GM18505 (cell line): ENCODE measurements at regions not wholly inside any gene's neighbourhood (a gene's known extent, or its start where the extent isn't known, plus 50 kb on each side); places are given as distances from the start of the nearest gene placed in this dataset.

Source experiments
- ATAC-seq: cut with Tn5 transposase; IDR thresholded peaks from one replicate; pipeline ENCODE4 v1.9.1; 2021; ENCODE audit not compliant: unreplicated experiment
- POLR2A ChIP-seq: IDR thresholded peaks from 4 replicates; pipeline ENCODE4 v1.6.1; 2011; ENCODE audit warnings: borderline replicate concordance; ENCODE audit not compliant: insufficient read depth, insufficient read length; ENCODE audit errors: extremely low read depth

- no peak for TF ChIP-seq POLR2A
- no peak for ATAC-seq
Measured at GRCh38 chr16:52976539-52977167, 76.0 kb downstream of the CHD9NB start.

- no peak for ATAC-seq
- no peak for TF ChIP-seq POLR2A
Measured at GRCh38 chr16:52967744-52968143, 85.0 kb downstream of the CHD9NB start.

- no peak for ATAC-seq
- TF ChIP-seq POLR2A, result no peak
Measured at GRCh38 chr16:52964290-52964689, 88.4 kb downstream of the CHD9NB start.

- no peak for ATAC-seq
Measured at GRCh38 chr16:52963855-52964242, 88.8 kb downstream of the CHD9NB start.

GRCh38 chr16:52963212-52963854 lies 89.4 kb downstream of the CHD9NB start:
- ATAC-seq, result no peak
- TF ChIP-seq POLR2A, result no peak

More at GRCh38 chr16:52963855-52964242, 88.8 kb downstream of the CHD9NB start:
- no peak for TF ChIP-seq POLR2A

GRCh38 chr16:52958951-52959350 lies 93.7 kb downstream of the CHD9NB start:
- ATAC-seq, result no peak
- TF ChIP-seq POLR2A, result no peak

GRCh38 chr16:52957199-52957598 lies 95.5 kb downstream of the CHD9NB start:
- no peak for ATAC-seq
- no peak for TF ChIP-seq POLR2A

GRCh38 chr16:52956044-52956443 lies 96.7 kb downstream of the CHD9NB start:
- no peak for TF ChIP-seq POLR2A
- no peak for ATAC-seq

GRCh38 chr16:52953215-52953614 lies 99.5 kb downstream of the CHD9NB start:
- no peak for TF ChIP-seq POLR2A
- ATAC-seq, result no peak

GRCh38 chr16:52948946-52949345 lies 103.8 kb downstream of the CHD9NB start:
- ATAC-seq, result no peak
- TF ChIP-seq POLR2A, result no peak

- ATAC-seq, result no peak
- no peak for TF ChIP-seq POLR2A
Measured at GRCh38 chr16:52932321-52932720, 120.4 kb downstream of the CHD9NB start.

GRCh38 chr16:52929478-52930400 lies 123.0 kb downstream of the CHD9NB start:
- ATAC-seq, result no peak
- TF ChIP-seq POLR2A, result no peak

GRCh38 chr16:52928955-52929354 lies 123.7 kb downstream of the CHD9NB start:
- ATAC-seq, result no peak
- no peak for TF ChIP-seq POLR2A
